GM12874 (cell line): ENCODE measurements at regions not wholly inside any gene's neighbourhood (a gene's known extent, or its start where the extent isn't known, plus 50 kb on each side); places are given as distances from the start of the nearest gene placed in this dataset.

ENCODE experiments used
- CTCF ChIP-seq: IDR thresholded peaks from 2 replicates; pipeline ENCODE4 v1.5.1; 2011; ENCODE audit warnings: low read depth, mild to moderate bottlenecking, control low read depth, low read length, moderate library complexity; ENCODE audit not compliant: insufficient read depth

GRCh38 chr7:81482600-81483186, 287.2 kb downstream of the HGF start:
- TF ChIP-seq CTCF: peak; percentile 22; the same call in 1 of the 2 replicates

- TF ChIP-seq CTCF: no peak
Measured at GRCh38 chr7:81478664-81479063, 291.2 kb downstream of the HGF start.

- no peak for TF ChIP-seq CTCF
Measured at GRCh38 chr7:81473236-81473635, 296.6 kb downstream of the HGF start.

GRCh38 chr7:81470724-81471379, 299.0 kb downstream of the HGF start:
- no peak for TF ChIP-seq CTCF

- TF ChIP-seq CTCF: peak; percentile 66
Measured at GRCh38 chr7:81469869-81470723, 299.8 kb downstream of the HGF start.

GRCh38 chr7:81469153-81469868, 300.5 kb downstream of the HGF start:
- TF ChIP-seq CTCF: no peak

GRCh38 chr7:81468526-81468925, 301.3 kb downstream of the HGF start:
- TF ChIP-seq CTCF: no peak
